Uterus (tissue), 3 donors: ENCODE measurements at regions not wholly inside any gene's neighbourhood (a gene's known extent, or its start where the extent isn't known, plus 50 kb on each side); places are given as distances from the start of the nearest gene placed in this dataset.

Experiments
- DNase-seq, 2 donors: peaks; one replicate each; pipeline ENCODE4 v3.0.0-alpha.2; 2019 to 2020
- H3K27ac ChIP-seq, 2 donors: fragments of 200-600 bp; sonication (generic); 1 replicate in 1 of 2; 2 replicates in 1 of 2; pipeline ENCODE4 v1.5.1; 2016 to 2018
- H3K27me3 ChIP-seq, 2 donors: fragments of 200-600 bp; sonication (generic); one replicate each; pipeline ENCODE4 v1.5.1; 2018 to 2019; ENCODE audit warnings: control low read depth in 1 of 2
- H3K36me3 ChIP-seq, 2 donors: fragments of 200-600 bp; sonication (generic); one replicate each; pipeline ENCODE4 v1.5.1; 2019; ENCODE audit warnings: control low read depth in 1 of 2
- H3K4me1 ChIP-seq, 2 donors: fragments of 200-600 bp; sonication (generic); one replicate each; pipeline ENCODE4 v1.5.1; 2018 to 2019; ENCODE audit warnings: control low read depth in 1 of 2
- H3K4me3 ChIP-seq, 2 donors: fragments of 200-600 bp; sonication (generic); 1 replicate in 1 of 2; 2 replicates in 1 of 2; pipeline ENCODE4 v1.5.1; 2018 to 2019; ENCODE audit warnings: mild to moderate bottlenecking in 1 of 2
- H3K9me3 ChIP-seq, 2 donors: fragments of 200-600 bp; sonication (generic); one replicate each; pipeline ENCODE4 v1.5.1; 2019; ENCODE audit warnings: control low read depth in 1 of 2
- CTCF ChIP-seq, 4 experiments: fragments of 200-600 bp in 2 of 4; fragments of 450-650 bp in 2 of 4; sonication (generic) in 2 of 4; IDR thresholded peaks; one replicate each; pipeline ENCODE4 v1.5.1; 2016 to 2019; ENCODE audit warnings: antibody characterized with exemption in 4 of 4, mild to moderate bottlenecking in 2 of 4, moderate library complexity in 1 of 4
- POLR2A ChIP-seq, 2 donors: fragments of 450-650 bp; IDR thresholded peaks; one replicate each; pipeline ENCODE4 v1.6.1; 2016; ENCODE audit warnings: antibody characterized with exemption in 2 of 2, mild to moderate bottlenecking in 1 of 2, moderate library complexity in 1 of 2
- intact Hi-C: fragments of 100-400 bp; cut with DNase I; formaldehyde crosslinking; loops from one replicate; pipeline ENCODE4 v1.15.1; 2023; ENCODE audit warnings: low total_unique reads
- donor health status: DM: yes; HTN: yes; CAD: no.

GRCh38 chr5:17356551-17356950, 139.1 kb downstream of the BASP1 start:
- Histone ChIP-seq H3K4me1 (no peaks in the 10 kb centered on the region), H3K27ac (no peak overlapping the region), H3K36me3 (no peaks in the 10 kb centered on the region), H3K9me3 (no peaks in the 10 kb centered on the region), H3K4me3 (no peak overlapping the region), H3K27me3 (no peaks in the 10 kb centered on the region)
- TF ChIP-seq POLR2A (IDR thresholded peaks at IDR 0.05): no peak
- no peak for TF ChIP-seq CTCF (IDR thresholded peaks at IDR 0.05)
- intact Hi-C loops: no loop called here
- DNase-seq: no peak

GRCh38 chr5:17357504-17357903, 140.1 kb downstream of the BASP1 start:
- H3K36me3 ChIP-seq: no peaks in the 10 kb centered on the region
- no peak overlapping the region for H3K27ac ChIP-seq
- no peaks in the 10 kb centered on the region for H3K9me3 ChIP-seq
- no peak overlapping the region for H3K4me3 ChIP-seq
- H3K27me3 ChIP-seq: no peaks in the 10 kb centered on the region
- intact Hi-C loops: no loop called here
- H3K4me1 ChIP-seq: no peaks in the 10 kb centered on the region
- no peak for DNase-seq
- TF ChIP-seq CTCF (IDR thresholded peaks at IDR 0.05) (no peak), POLR2A (IDR thresholded peaks at IDR 0.05) (no peak)

GRCh38 chr5:17358031-17358430, 140.0 kb upstream of the TAF11L2 start:
- intact Hi-C loops: no loop called here
- no peaks in the 10 kb centered on the region for H3K9me3 ChIP-seq
- H3K36me3 ChIP-seq: no peaks in the 10 kb centered on the region
- H3K4me1 ChIP-seq: no peaks in the 10 kb centered on the region
- no peak overlapping the region for H3K4me3 ChIP-seq
- H3K27me3 ChIP-seq: no peaks in the 10 kb centered on the region
- TF ChIP-seq POLR2A (IDR thresholded peaks at IDR 0.05) (no peak), CTCF (IDR thresholded peaks at IDR 0.05) (no peak)
- no peak overlapping the region for H3K27ac ChIP-seq
- DNase-seq: no peak

GRCh38 chr5:17359451-17360011, 138.5 kb upstream of the TAF11L2 start:
- Histone ChIP-seq H3K27ac (no peak overlapping the region), H3K4me1 (no peaks in the 10 kb centered on the region)
- intact Hi-C loops: no loop called here

GRCh38 chr5:17360879-17361278, 137.2 kb upstream of the TAF11L2 start:
- TF ChIP-seq POLR2A (IDR thresholded peaks at IDR 0.05): no peak
- TF ChIP-seq CTCF (IDR thresholded peaks at IDR 0.05): no peak
- no peak for DNase-seq
- Histone ChIP-seq H3K27me3 (no peaks in the 10 kb centered on the region), H3K4me3 (no peak overlapping the region), H3K36me3 (no peaks in the 10 kb centered on the region), H3K27ac (no peak overlapping the region), H3K4me1 (no peaks in the 10 kb centered on the region), H3K9me3 (no peaks in the 10 kb centered on the region)
- intact Hi-C loops: no loop called here

More at GRCh38 chr5:17359451-17360011, 138.5 kb upstream of the TAF11L2 start:
- Histone ChIP-seq H3K4me3 (no peak overlapping the region), H3K9me3 (no peaks in the 10 kb centered on the region), H3K36me3 (no peaks in the 10 kb centered on the region), H3K27me3 (no peaks in the 10 kb centered on the region)
- TF ChIP-seq CTCF (IDR thresholded peaks at IDR 0.05): no peak
- no peak for TF ChIP-seq POLR2A (IDR thresholded peaks at IDR 0.05)
- DNase-seq: no peak
